ENCODE measurements at regions not wholly inside any gene's neighbourhood (a gene's known extent, or its start where the extent isn't known, plus 50 kb on each side); places are given as distances from the start of the nearest gene placed in this dataset.
"Not testable (repeated sequence)": the region's sequence is repeated elsewhere in the genome, so short reads cannot be mapped to it uniquely, and the experiment has no call there.

DNA sequence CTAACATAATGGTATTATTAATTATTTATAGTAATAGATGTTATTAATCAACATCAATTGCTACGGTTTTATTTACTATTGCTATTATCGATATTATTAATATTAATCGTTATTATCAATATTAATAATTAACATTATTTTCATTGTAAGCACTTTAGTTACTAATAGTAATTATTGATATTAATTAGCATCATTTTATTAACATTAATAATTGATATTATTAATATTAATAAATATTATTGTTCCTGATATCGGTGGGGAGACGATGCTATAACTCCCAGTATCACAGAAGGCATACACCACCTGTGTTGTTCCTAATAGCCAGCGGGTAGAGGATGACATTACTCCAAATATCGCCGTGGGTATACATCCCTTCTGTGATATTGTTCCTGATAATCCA, 335.5 kb downstream of the MEX3B start:
- H3K4me3 ChIP-seq (ENCODE audit: low read length) = no peak overlapping the region
- no peaks in the 10 kb centered on the region for H3K27me3 ChIP-seq (replicated peaks; ENCODE audit: insufficient read depth, low read length)
- no peak for DNase-seq
- H3K4me2 ChIP-seq (ENCODE audit: low read depth, low read length) = no peak overlapping the region
- H3K4me1 ChIP-seq (ENCODE audit: low read length) = no peaks in the 10 kb centered on the region
- H2AFZ ChIP-seq (ENCODE audit: low read length) = no peak overlapping the region
- H3K9me2 ChIP-seq (replicated peaks; ENCODE audit: insufficient read depth, low read length) = no peaks in the 10 kb centered on the region
- H3K9me3 ChIP-seq (replicated peaks; ENCODE audit: insufficient read depth, low read length) = no peaks in the 10 kb centered on the region
- no peaks in the 10 kb centered on the region for H3K79me2 ChIP-seq (ENCODE audit: low read length)
- H4K20me1 ChIP-seq (ENCODE audit: insufficient read depth, low read length) = no peaks in the 10 kb centered on the region
- no peaks in the 10 kb centered on the region for H3F3A ChIP-seq (ENCODE audit: insufficient read depth, low read length)
- TF ChIP-seq, protein P1, sequence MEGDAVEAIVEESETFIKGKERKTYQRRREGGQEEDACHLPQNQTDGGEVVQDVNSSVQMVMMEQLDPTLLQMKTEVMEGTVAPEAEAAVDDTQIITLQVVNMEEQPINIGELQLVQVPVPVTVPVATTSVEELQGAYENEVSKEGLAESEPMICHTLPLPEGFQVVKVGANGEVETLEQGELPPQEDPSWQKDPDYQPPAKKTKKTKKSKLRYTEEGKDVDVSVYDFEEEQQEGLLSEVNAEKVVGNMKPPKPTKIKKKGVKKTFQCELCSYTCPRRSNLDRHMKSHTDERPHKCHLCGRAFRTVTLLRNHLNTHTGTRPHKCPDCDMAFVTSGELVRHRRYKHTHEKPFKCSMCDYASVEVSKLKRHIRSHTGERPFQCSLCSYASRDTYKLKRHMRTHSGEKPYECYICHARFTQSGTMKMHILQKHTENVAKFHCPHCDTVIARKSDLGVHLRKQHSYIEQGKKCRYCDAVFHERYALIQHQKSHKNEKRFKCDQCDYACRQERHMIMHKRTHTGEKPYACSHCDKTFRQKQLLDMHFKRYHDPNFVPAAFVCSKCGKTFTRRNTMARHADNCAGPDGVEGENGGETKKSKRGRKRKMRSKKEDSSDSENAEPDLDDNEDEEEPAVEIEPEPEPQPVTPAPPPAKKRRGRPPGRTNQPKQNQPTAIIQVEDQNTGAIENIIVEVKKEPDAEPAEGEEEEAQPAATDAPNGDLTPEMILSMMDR (IDR thresholded peaks at IDR 0.05; ENCODE audit: low read length) = no peak
- no peak for TF ChIP-seq EZH2phosphoT487 (IDR thresholded peaks at IDR 0.05; ENCODE audit: low read length)
- no peak for TF ChIP-seq EZH2 (optimal IDR thresholded peaks at IDR 0.05; ENCODE audit: low read depth, low read length)
- H3K9ac ChIP-seq (ENCODE audit: low read length) = no peak overlapping the region
- H3K27ac ChIP-seq (ENCODE audit: low read length) = no peak overlapping the region
- no peaks in the 10 kb centered on the region for H3K36me3 ChIP-seq (replicated peaks; ENCODE audit: insufficient read depth, low read length)

DNA sequence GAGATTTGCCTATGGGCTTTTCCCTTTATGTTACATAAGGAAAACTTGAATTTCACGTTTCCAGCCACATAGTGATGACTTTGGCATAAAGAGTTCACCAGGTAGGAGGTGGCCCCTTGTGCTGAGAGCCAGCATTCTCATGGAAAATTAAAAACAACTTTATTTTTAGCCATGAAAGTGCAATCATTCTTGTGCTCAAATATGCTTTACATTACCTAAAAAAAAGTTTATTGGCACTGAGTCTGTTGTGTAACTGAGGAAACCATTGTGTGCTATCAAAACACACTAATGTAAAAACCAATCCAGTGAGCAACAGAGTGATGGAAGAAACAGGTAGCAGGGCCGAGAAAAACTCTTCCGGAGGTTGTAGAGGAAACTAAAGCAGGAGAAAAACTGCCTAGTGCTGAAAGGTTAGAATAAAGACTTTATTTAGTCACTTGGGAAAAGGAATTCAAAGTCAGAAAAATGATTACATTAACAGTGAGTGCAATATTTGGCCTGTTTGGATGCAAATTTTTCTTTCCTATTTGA, 332.9 kb upstream of the TMC3 start:
- H3K4me1 ChIP-seq (ENCODE audit: low read length) = not testable (repeated sequence)

DNA sequence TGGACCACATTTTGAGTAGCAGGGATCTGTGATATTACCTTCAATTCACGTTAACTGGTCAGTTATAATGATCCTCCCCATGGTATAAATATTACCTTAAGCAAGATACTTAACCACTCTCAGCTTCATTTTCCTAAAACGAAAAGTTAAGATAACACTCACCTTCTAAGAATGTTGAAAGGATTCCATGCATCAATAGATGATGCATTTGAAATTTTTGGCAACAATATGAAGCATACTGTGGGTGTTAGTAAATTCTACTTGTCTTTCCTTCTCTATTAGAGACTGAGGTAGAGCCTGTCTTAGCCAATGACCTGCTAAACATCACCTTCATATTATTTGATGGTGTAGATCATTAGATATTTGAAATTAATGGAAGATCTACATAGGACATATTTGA, 331.7 kb upstream of the TMC3 start:
- not testable (repeated sequence) for H3K9me3 ChIP-seq (replicated peaks; ENCODE audit: insufficient read depth, low read length); H4K20me1 ChIP-seq (ENCODE audit: insufficient read depth, low read length); H3K79me2 ChIP-seq (ENCODE audit: low read length)

More for the DNA sequence above, 332.9 kb upstream of the TMC3 start:
- H3K9ac ChIP-seq (ENCODE audit: low read length); H3K36me3 ChIP-seq (replicated peaks; ENCODE audit: insufficient read depth, low read length); H3K9me2 ChIP-seq (replicated peaks; ENCODE audit: insufficient read depth, low read length); H3K79me2 ChIP-seq (ENCODE audit: low read length); H3K4me2 ChIP-seq (ENCODE audit: low read depth, low read length); H3F3A ChIP-seq (ENCODE audit: insufficient read depth, low read length); H3K9me3 ChIP-seq (replicated peaks; ENCODE audit: insufficient read depth, low read length); DNase-seq; H2AFZ ChIP-seq (ENCODE audit: low read length); H3K4me3 ChIP-seq (ENCODE audit: low read length); H4K20me1 ChIP-seq (ENCODE audit: insufficient read depth, low read length); H3K27me3 ChIP-seq (replicated peaks; ENCODE audit: insufficient read depth, low read length); H3K27ac ChIP-seq (ENCODE audit: low read length): not testable (repeated sequence)

DNA sequence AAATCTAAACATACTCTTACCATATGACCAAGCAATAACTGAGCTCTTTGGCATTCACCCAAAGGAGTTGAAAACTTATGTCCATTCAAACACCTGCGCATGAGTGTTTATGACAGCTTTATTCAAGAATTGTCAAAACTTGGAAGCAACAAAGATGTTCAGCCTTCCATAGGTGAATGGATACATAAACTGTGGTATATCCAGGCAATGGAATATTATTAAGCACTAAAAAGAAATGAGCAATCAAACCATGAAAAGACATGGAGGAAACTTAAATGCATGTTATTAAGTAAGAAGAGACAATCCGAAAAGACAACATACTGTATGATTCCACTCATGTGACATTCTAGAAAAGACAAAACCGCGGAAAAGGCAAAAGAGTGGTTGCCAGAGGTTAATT, 312.0 kb upstream of the TMC3 start:
- Histone ChIP-seq H3K79me2 (ENCODE audit: low read length) (no peaks in the 10 kb centered on the region), H3F3A (ENCODE audit: insufficient read depth, low read length) (no peaks in the 10 kb centered on the region), H3K9me2 (replicated peaks; ENCODE audit: insufficient read depth, low read length) (no peaks in the 10 kb centered on the region), H2AFZ (ENCODE audit: low read length) (no peak overlapping the region), H3K36me3 (replicated peaks; ENCODE audit: insufficient read depth, low read length) (no peaks in the 10 kb centered on the region), H3K9me3 (replicated peaks; ENCODE audit: insufficient read depth, low read length) (no peaks in the 10 kb centered on the region), H4K20me1 (ENCODE audit: insufficient read depth, low read length) (no peaks in the 10 kb centered on the region), H3K9ac (ENCODE audit: low read length) (no peak overlapping the region), H3K4me1 (ENCODE audit: low read length) (no peaks in the 10 kb centered on the region), H3K4me3 (ENCODE audit: low read length) (no peak overlapping the region), H3K27me3 (replicated peaks; ENCODE audit: insufficient read depth, low read length) (no peaks in the 10 kb centered on the region), H3K4me2 (ENCODE audit: low read depth, low read length) (no peak overlapping the region), H3K27ac (ENCODE audit: low read length) (no peak overlapping the region)
- no peak for DNase-seq
- no peak for TF ChIP-seq EZH2 (optimal IDR thresholded peaks at IDR 0.05; ENCODE audit: low read depth, low read length)
- TF ChIP-seq, protein P1 (IDR thresholded peaks at IDR 0.05; ENCODE audit: low read length) = no peak
- no peak for TF ChIP-seq EZH2phosphoT487 (IDR thresholded peaks at IDR 0.05; ENCODE audit: low read length)

More for the DNA sequence above, 331.7 kb upstream of the TMC3 start:
- not testable (repeated sequence) for H3K4me3 ChIP-seq (ENCODE audit: low read length); H3K27me3 ChIP-seq (replicated peaks; ENCODE audit: insufficient read depth, low read length); H2AFZ ChIP-seq (ENCODE audit: low read length); H3K27ac ChIP-seq (ENCODE audit: low read length); H3K4me1 ChIP-seq (ENCODE audit: low read length); H3K4me2 ChIP-seq (ENCODE audit: low read depth, low read length); H3F3A ChIP-seq (ENCODE audit: insufficient read depth, low read length); H3K36me3 ChIP-seq (replicated peaks; ENCODE audit: insufficient read depth, low read length); H3K9me2 ChIP-seq (replicated peaks; ENCODE audit: insufficient read depth, low read length); DNase-seq; H3K9ac ChIP-seq (ENCODE audit: low read length)

Measured in MM.1S (cell line).